ENCODE measurements at regions not wholly inside any gene's neighbourhood (a gene's known extent, or its start where the extent isn't known, plus 50 kb on each side); places are given as distances from the start of the nearest gene placed in this dataset.

GRCh38 chr12:97977870-97978405, 515.3 kb downstream of the RMST start:
- CTCF ChIA-PET = no interaction called here
- Mint-ChIP-seq H3K9me3 (ENCODE audit: low read depth, unreplicated experiment) (no peaks in the 10 kb centered on the region), H3K36me3 (ENCODE audit: insufficient read depth, unreplicated experiment) (no peaks in the 10 kb centered on the region), H3K4me3 (ENCODE audit: low read depth, unreplicated experiment) (no peak overlapping the region), H3K4me1 (ENCODE audit: low read depth, unreplicated experiment) (no peaks in the 10 kb centered on the region), H3K27ac (ENCODE audit: unreplicated experiment) (no peak overlapping the region), H3K27me3 (ENCODE audit: unreplicated experiment) (no peaks in the 10 kb centered on the region)
- no TSS peak for BruUV-seq (replicated peaks)
- no peak for DNase-seq
- no peak for TF ChIP-seq CTCF (IDR thresholded peaks at IDR 0.05; ENCODE audit: unreplicated experiment)
- intact Hi-C loops (cut with micrococcal nuclease; ENCODE audit: unreplicated experiment) = no loop called here

DNA sequence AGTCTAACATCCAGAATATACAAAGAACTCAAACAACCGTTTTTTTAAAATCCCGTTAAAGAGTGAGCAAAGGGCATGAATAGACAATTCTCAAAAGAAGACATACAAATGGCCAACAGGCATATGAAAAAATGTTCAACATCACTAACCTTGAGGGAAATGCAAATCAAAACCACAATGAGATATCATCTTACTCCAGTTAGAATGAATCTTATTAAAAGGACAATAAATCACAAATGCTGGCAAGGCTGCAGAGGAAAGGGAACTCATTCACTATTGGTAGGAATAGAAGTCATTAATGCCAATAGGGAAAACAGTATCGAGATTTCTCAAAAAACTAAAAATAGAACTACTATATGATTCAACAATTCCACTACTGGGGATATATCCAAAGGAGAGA, 520.1 kb downstream of the RMST start:
- BruUV-seq (replicated peaks) = no TSS peak
- Mint-ChIP-seq H3K27ac (ENCODE audit: unreplicated experiment) (no peak overlapping the region), H3K36me3 (ENCODE audit: insufficient read depth, unreplicated experiment) (no peaks in the 10 kb centered on the region), H3K4me3 (ENCODE audit: low read depth, unreplicated experiment) (no peak overlapping the region), H3K9me3 (ENCODE audit: low read depth, unreplicated experiment) (no peaks in the 10 kb centered on the region), H3K27me3 (ENCODE audit: unreplicated experiment) (no peaks in the 10 kb centered on the region), H3K4me1 (ENCODE audit: low read depth, unreplicated experiment) (no peaks in the 10 kb centered on the region)
- no peak for DNase-seq
- TF ChIP-seq CTCF (IDR thresholded peaks at IDR 0.05; ENCODE audit: unreplicated experiment) = no peak
- intact Hi-C loops (cut with micrococcal nuclease; ENCODE audit: unreplicated experiment) = no loop called here
- CTCF ChIA-PET = no interaction called here

GRCh38 chr12:97983796-97984195, 521.2 kb downstream of the RMST start:
- intact Hi-C loops (cut with micrococcal nuclease; ENCODE audit: unreplicated experiment) = no loop called here
- DNase-seq = no peak
- no peaks in the 10 kb centered on the region for H3K36me3 Mint-ChIP-seq (ENCODE audit: insufficient read depth, unreplicated experiment)
- H3K4me3 Mint-ChIP-seq (ENCODE audit: low read depth, unreplicated experiment) = no peak overlapping the region
- TF ChIP-seq CTCF (IDR thresholded peaks at IDR 0.05; ENCODE audit: unreplicated experiment) = no peak
- no peaks in the 10 kb centered on the region for H3K9me3 Mint-ChIP-seq (ENCODE audit: low read depth, unreplicated experiment)
- CTCF ChIA-PET = no interaction called here
- BruUV-seq (replicated peaks) = no TSS peak
- no peaks in the 10 kb centered on the region for H3K27me3 Mint-ChIP-seq (ENCODE audit: unreplicated experiment)
- no peak overlapping the region for H3K27ac Mint-ChIP-seq (ENCODE audit: unreplicated experiment)
- H3K4me1 Mint-ChIP-seq (ENCODE audit: low read depth, unreplicated experiment) = no peaks in the 10 kb centered on the region

- Mint-ChIP-seq H3K4me3 (ENCODE audit: low read depth, unreplicated experiment) (no peak overlapping the region), H3K36me3 (ENCODE audit: insufficient read depth, unreplicated experiment) (no peaks in the 10 kb centered on the region), H3K9me3 (ENCODE audit: low read depth, unreplicated experiment) (no peaks in the 10 kb centered on the region), H3K4me1 (ENCODE audit: low read depth, unreplicated experiment) (no peaks in the 10 kb centered on the region), H3K27ac (ENCODE audit: unreplicated experiment) (no peak overlapping the region), H3K27me3 (ENCODE audit: unreplicated experiment) (no peaks in the 10 kb centered on the region)
- intact Hi-C loops (cut with micrococcal nuclease; ENCODE audit: unreplicated experiment) = no loop called here
- CTCF ChIA-PET = interaction anchor here (0.6 kb wide), 1 partner anchor 964 kb away, joined by 3 read pairs; no protein-coding TSS in a partner anchor
- TF ChIP-seq CTCF (IDR thresholded peaks at IDR 0.05; ENCODE audit: unreplicated experiment) = no peak
- no peak for DNase-seq
- no TSS peak for BruUV-seq (replicated peaks)
Measured at GRCh38 chr12:97984436-97984835, 521.8 kb downstream of the RMST start.
